H1 (cell line): ENCODE measurements at regions not wholly inside any gene's neighbourhood (a gene's known extent, or its start where the extent isn't known, plus 50 kb on each side); places are given as distances from the start of the nearest gene placed in this dataset.

Experiments
- CTCF ChIA-PET: fragments of 300-600 bp; sonication (Branson Sonifier 250); formaldehyde crosslinking; loops from one replicate; lab custom pipeline; 2021; ENCODE audit not compliant: partially characterized antibody; lab: Charles Lee
- POLR2A ChIA-PET: fragments of 300-600 bp; sonication (Branson Sonifier 250); formaldehyde crosslinking; loops from one replicate; lab custom pipeline; 2021; ENCODE audit warnings: inconsistent platforms; ENCODE audit not compliant: partially characterized antibody; lab: Charles Lee
- DNase-seq, 2 experiments: peaks; one replicate each; pipeline versions ENCODE4 v3.0.0 to v3.0.0-alpha.2; 2010 to 2022; ENCODE audit warnings: low spot score in 2 of 2, low read depth in 1 of 2, mixed read lengths in 1 of 2
- FAIRE-seq: peaks from 2 replicates; lab custom pipeline; 2011; peaks lifted over from hg19 to GRCh38; lab: Jason Lieb, UNC
- H2AFZ ChIP-seq: 2 replicates; pipeline ENCODE4 v1.8.1; 2012; ENCODE audit warnings: low read length, inconsistent platforms
- H2AK5ac ChIP-seq: 2 replicates; pipeline ENCODE4 v1.6.1; 2013; ENCODE audit warnings: low read depth, low read length
- H2BK120ac ChIP-seq: replicated peaks from 2 replicates; pipeline ENCODE3; 2013; ENCODE audit warnings: low read depth, low read length, inconsistent platforms
- H2BK12ac ChIP-seq: 2 replicates; pipeline ENCODE4 v1.6.1; 2013; ENCODE audit warnings: low read depth, low read length
- H2BK15ac ChIP-seq: 2 replicates; pipeline ENCODE4 v1.6.1; 2013; ENCODE audit warnings: low read length
- H2BK20ac ChIP-seq: 2 replicates; pipeline ENCODE4 v1.6.1; 2013; ENCODE audit warnings: low read length
- H2BK5ac ChIP-seq: 2 replicates; pipeline ENCODE4 v1.6.1; 2013; ENCODE audit warnings: low read depth, low read length
- H3K14ac ChIP-seq: 2 replicates; pipeline ENCODE4 v1.6.1; 2013; ENCODE audit warnings: inconsistent platforms; ENCODE audit not compliant: insufficient read length
- H3K18ac ChIP-seq: 2 replicates; pipeline ENCODE4 v1.6.1; 2013; ENCODE audit warnings: low read length; ENCODE audit errors: extremely low read depth
- H3K23ac ChIP-seq: 2 replicates; pipeline ENCODE4 v1.6.1; 2013; ENCODE audit warnings: inconsistent platforms; ENCODE audit not compliant: insufficient read length
- H3K23me2 ChIP-seq: 2 replicates; pipeline ENCODE4 v1.6.1; 2013; ENCODE audit warnings: low read depth, low read length
- H3K27ac ChIP-seq: 2 replicates; pipeline ENCODE4 v1.6.1; 2011; ENCODE audit warnings: low read depth, low read length, inconsistent platforms
- H3K27me3 ChIP-seq, 4 experiments: replicated peaks in 1 of 4; 1 replicate in 1 of 4; 2 replicates in 3 of 4; pipeline versions ENCODE4 v1.6.1 to v1.8.1; 2011 to 2013; ENCODE audit warnings: low read length in 3 of 4, mild to moderate bottlenecking in 3 of 4, inconsistent platforms in 2 of 4, mixed read lengths in 2 of 4, moderate library complexity in 1 of 4; ENCODE audit not compliant: control insufficient read depth in 3 of 4, insufficient read depth in 3 of 4; ENCODE audit errors: extremely low read depth in 1 of 4
- H3K36me3 ChIP-seq, 4 experiments: 2 replicates each; pipeline versions ENCODE4 v1.6.1 to v1.8.1; 2011 to 2013; ENCODE audit warnings: mild to moderate bottlenecking in 4 of 4, low read length in 3 of 4, moderate library complexity in 2 of 4, control low read depth in 1 of 4, inconsistent platforms in 1 of 4; ENCODE audit not compliant: insufficient read depth in 4 of 4, control insufficient read depth in 2 of 4
- H3K4ac ChIP-seq: replicated peaks from 2 replicates; pipeline ENCODE3; 2013; ENCODE audit warnings: low read length, low read depth, mixed read lengths, inconsistent platforms; ENCODE audit not compliant: insufficient read length
- H3K4me1 ChIP-seq, 4 experiments: replicated peaks in 1 of 4; 1 replicate in 1 of 4; 2 replicates in 3 of 4; pipeline versions ENCODE4 v1.6.1 to v1.8.1; 2011 to 2013; ENCODE audit warnings: low read length in 3 of 4, inconsistent platforms in 2 of 4, mixed read lengths in 1 of 4; ENCODE audit not compliant: insufficient read depth in 4 of 4, control insufficient read depth in 3 of 4
- H3K4me2 ChIP-seq, 2 experiments: 2 replicates each; pipeline versions ENCODE4 v1.6.1 to v1.8.1; 2011 to 2013; ENCODE audit warnings: low read depth in 2 of 2, low read length in 2 of 2, control low read depth in 1 of 2, inconsistent platforms in 1 of 2, mild to moderate bottlenecking in 1 of 2; ENCODE audit not compliant: insufficient read depth in 1 of 2
- H3K4me3 ChIP-seq, 4 experiments: fragments of 200-600, 300-600 bp in 1 of 4; sonication (generic), shearing (Covaris generic), sonication (Bioruptor Twin) in 1 of 4; 2 replicates each; pipeline versions ENCODE4 v1.5.1 to v1.8.1; 2011 to 2016; ENCODE audit warnings: low read length in 4 of 4, low read depth in 3 of 4, control low read depth in 2 of 4, inconsistent platforms in 2 of 4, mild to moderate bottlenecking in 2 of 4, mixed read lengths in 1 of 4, moderate library complexity in 1 of 4; ENCODE audit not compliant: insufficient read depth in 2 of 4; ENCODE audit errors: extremely low read depth in 1 of 4
- H3K56ac ChIP-seq: replicated peaks from 2 replicates; pipeline ENCODE3; 2013; ENCODE audit warnings: low read depth, mild to moderate bottlenecking, mixed read lengths, low read length, inconsistent platforms; ENCODE audit not compliant: insufficient read length
- H3K79me1 ChIP-seq: 2 replicates; pipeline ENCODE4 v1.6.1; 2013; ENCODE audit warnings: low read depth, low read length, control low read depth
- H3K79me2 ChIP-seq, 2 experiments: 2 replicates each; pipeline versions ENCODE4 v1.6.1 to v1.8.1; 2012 to 2013; ENCODE audit warnings: low read length in 2 of 2, mild to moderate bottlenecking in 2 of 2, inconsistent platforms in 1 of 2; ENCODE audit not compliant: insufficient read depth in 2 of 2, control insufficient read depth in 1 of 2
- H3K9ac ChIP-seq, 4 experiments: replicated peaks in 1 of 4; 1 replicate in 1 of 4; 2 replicates in 3 of 4; pipeline versions ENCODE4 v1.6.1 to v1.8.1; 2011 to 2013; ENCODE audit warnings: low read depth in 3 of 4, low read length in 3 of 4, control low read depth in 2 of 4, mild to moderate bottlenecking in 2 of 4, moderate library complexity in 2 of 4, inconsistent platforms in 1 of 4; ENCODE audit errors: extremely low read depth in 1 of 4
- H3K9me3 ChIP-seq, 2 experiments: 2 replicates each; pipeline versions ENCODE4 v1.6.1 to v1.8.1; 2012 to 2013; ENCODE audit warnings: mild to moderate bottlenecking in 2 of 2, moderate library complexity in 2 of 2, control low read depth in 1 of 2, inconsistent platforms in 1 of 2, low read depth in 1 of 2, low read length in 1 of 2, mixed read lengths in 1 of 2; ENCODE audit not compliant: insufficient read depth in 2 of 2
- H4K20me1 ChIP-seq, 2 experiments: replicated peaks in 1 of 2; 2 replicates each; pipeline versions ENCODE3 to v1.8.1; 2011 to 2013; ENCODE audit warnings: inconsistent platforms in 2 of 2, low read length in 2 of 2, mild to moderate bottlenecking in 1 of 2; ENCODE audit not compliant: insufficient read depth in 2 of 2, control insufficient read depth in 1 of 2
- H4K5ac ChIP-seq: 2 replicates; pipeline ENCODE4 v1.6.1; 2013; ENCODE audit warnings: low read length, low read depth, mixed read lengths, inconsistent platforms; ENCODE audit not compliant: insufficient read length
- H4K8ac ChIP-seq: 2 replicates; pipeline ENCODE4 v1.8.0; 2013; ENCODE audit warnings: mild to moderate bottlenecking, moderate library complexity, low read length, inconsistent platforms; ENCODE audit not compliant: insufficient read depth; ENCODE audit errors: extremely low read depth
- H4K91ac ChIP-seq: replicated peaks from 2 replicates; pipeline ENCODE3; 2013; ENCODE audit warnings: low read length, mixed read lengths, inconsistent platforms; ENCODE audit not compliant: insufficient read length
- ASH2L ChIP-seq: fragments of 200-600, 300-600 bp; sonication (generic); IDR thresholded peaks from one replicate; pipeline ENCODE4 v1.7.1; 2017; ENCODE audit warnings: low read length
- CEBPB ChIP-seq: IDR thresholded peaks from 2 replicates; pipeline ENCODE4 v1.6.1; 2012; ENCODE audit warnings: low read depth, low read length
- E2F6 ChIP-seq: IDR thresholded peaks from 2 replicates; pipeline ENCODE4 v1.6.1; 2012; ENCODE audit warnings: inconsistent platforms
- EZH2 ChIP-seq: fragments of 200-600 bp; sonication (generic); IDR thresholded peaks from 2 replicates; pipeline ENCODE4 v1.7.1; 2012; ENCODE audit warnings: low read depth, mild to moderate bottlenecking, moderate library complexity, low read length, inconsistent platforms; ENCODE audit not compliant: severe bottlenecking
- MAFK ChIP-seq: IDR thresholded peaks from 2 replicates; pipeline ENCODE4 v1.6.1; 2012; ENCODE audit warnings: low read depth, mild to moderate bottlenecking, improper control_type of control experiment, low read length
- PHF8 ChIP-seq: fragments of 200-600 bp; sonication (generic); conservative IDR thresholded peaks from 2 replicates; pipeline ENCODE4 v1.7.1; 2012; ENCODE audit warnings: low read depth, mild to moderate bottlenecking, inconsistent platforms, low read length, moderate library complexity
- POLR2A ChIP-seq, 2 experiments: IDR thresholded peaks; 1 replicate in 1 of 2; 2 replicates in 1 of 2; pipeline ENCODE4 v1.6.1; 2011; ENCODE audit warnings: low read depth in 2 of 2, low read length in 2 of 2, mild to moderate bottlenecking in 2 of 2; ENCODE audit errors: control extremely low read depth in 1 of 2
- POU5F1 ChIP-seq: IDR thresholded peaks from 2 replicates; pipeline ENCODE4 v1.6.1; 2011; ENCODE audit warnings: low read depth, mild to moderate bottlenecking, low read length, moderate library complexity
- SAP30 ChIP-seq: fragments of 300-600 bp; sonication (generic); IDR thresholded peaks from 2 replicates; pipeline ENCODE4 v1.7.1; 2012; ENCODE audit warnings: low read length, moderate library complexity, mild to moderate bottlenecking, inconsistent platforms; ENCODE audit not compliant: insufficient read depth, insufficient replicate concordance
- SIRT6 ChIP-seq: IDR thresholded peaks from one replicate; pipeline ENCODE4 v1.7.1; 2012; ENCODE audit warnings: low read length, inconsistent platforms
- SP4 ChIP-seq: IDR thresholded peaks from 2 replicates; pipeline ENCODE4 v1.6.1; 2012; ENCODE audit warnings: low read length, inconsistent platforms
- TAF7 ChIP-seq: optimal IDR thresholded peaks from 2 replicates; pipeline ENCODE3; 2011; ENCODE audit warnings: low read depth, mild to moderate bottlenecking, inconsistent platforms, low read length, moderate library complexity, borderline replicate concordance
- TEAD4 ChIP-seq: IDR thresholded peaks from 2 replicates; pipeline ENCODE4 v1.6.1; 2012; ENCODE audit warnings: low read depth, low read length, inconsistent platforms, mixed read lengths
- YY1 ChIP-seq: IDR thresholded peaks from 2 replicates; pipeline ENCODE4 v1.6.1; 2011; ENCODE audit warnings: low read depth, mild to moderate bottlenecking, low read length
- WGBS, 2 experiments: shearing (Covaris generic) in 1 of 2; methylation state at CpG; one replicate each; pipeline versions ENCODE4 v1.1.6 to v1.1.7; 2013 to 2015; ENCODE audit warnings: low lambda C conversion rate in 2 of 2, mixed read lengths in 2 of 2, inconsistent platforms in 1 of 2, low coverage in 1 of 2, missing lambda C conversion rate in 1 of 2; ENCODE audit not compliant: insufficient replicate concordance in 2 of 2, insufficient coverage in 1 of 2, insufficient read length in 1 of 2; ENCODE audit errors: extremely low coverage in 1 of 2, missing lambda C conversion rate in 1 of 2; 5-methylcytosine and 5-hydroxymethylcytosine counted together

DNA sequence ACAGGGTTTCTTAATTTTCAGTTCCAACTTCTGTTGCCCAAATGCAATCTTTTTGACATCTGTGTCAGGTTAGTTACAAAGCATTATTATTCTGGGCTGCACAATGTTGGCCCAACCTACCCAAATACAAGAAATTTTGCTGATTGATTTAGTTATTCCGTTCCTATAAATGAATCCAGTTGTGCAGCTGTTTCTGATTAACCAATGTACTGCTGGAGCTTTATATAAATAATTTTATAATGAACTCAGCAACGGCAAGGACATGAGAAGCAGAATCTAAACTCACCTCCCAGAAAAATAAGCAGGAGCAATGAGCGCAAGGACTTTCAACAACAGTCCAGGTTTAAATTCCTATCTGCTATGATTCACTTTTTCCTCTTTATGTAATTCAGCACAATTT is 76.3 kb upstream of the WIPF1 start:
- 88% methylated on average over 3 of the region's 3 CpGs; no CpG with 5 or more reads in 1 of the 2 experiments for WGBS, 2 experiments
- no peaks in the 10 kb centered on the region for H3K79me2 ChIP-seq
- no peaks in the 10 kb centered on the region for H3K27me3 ChIP-seq
- no peak for FAIRE-seq
- no peak overlapping the region for H2BK12ac ChIP-seq
- no peak overlapping the region for H2BK20ac ChIP-seq
- H3K14ac ChIP-seq, result no peak overlapping the region
- H4K8ac ChIP-seq, result no peak overlapping the region
- H2BK5ac ChIP-seq, result no peak overlapping the region
- H3K23me2 ChIP-seq, result no peaks in the 10 kb centered on the region
- POLR2A ChIA-PET, result no interaction called here
- no peak overlapping the region for H4K5ac ChIP-seq
- no peak overlapping the region for H3K4me2 ChIP-seq
- no peak for TF ChIP-seq CEBPB
- no peak for TF ChIP-seq E2F6
- TF ChIP-seq ASH2L, result no peak
- TF ChIP-seq YY1, result no peak
- TF ChIP-seq SAP30, result no peak
- TF ChIP-seq TEAD4, result no peak
- TF ChIP-seq EZH2, result no peak
- TF ChIP-seq PHF8, result no peak
- TF ChIP-seq POU5F1, result no peak
- TF ChIP-seq MAFK, result no peak
- no peak for TF ChIP-seq SP4
- TF ChIP-seq TAF7, result no peak
- no peak for TF ChIP-seq POLR2A (IDR thresholded peaks at IDR 0.05; ENCODE audit: control extremely low read depth in 1 of 2, low read depth in 2 of 2, low read length in 2 of 2)
- no peak for TF ChIP-seq SIRT6
- TF ChIP-seq, all 59 proteins: peak for 0
- Histone ChIP-seq H4K91ac (no peak overlapping the region), H3K18ac (no peak overlapping the region), H3K4me1 (no peaks in the 10 kb centered on the region), H3K36me3 (no peaks in the 10 kb centered on the region; a peak in 1 of 8 replicates), H3K79me1 (0 out of 2 replicates have a peak, but pooled peaks cover 2% of the 10 kb centered on the region), H2BK15ac (no peak overlapping the region), H3K4me3 (no peak overlapping the region), H2BK120ac (no peak overlapping the region), H3K56ac (no peak overlapping the region), H2AFZ (no peak overlapping the region), H3K27ac (no peak overlapping the region), H3K9ac (no peak overlapping the region), H3K23ac (no peak overlapping the region), H3K4ac (no peak overlapping the region), H2AK5ac (no peak overlapping the region), H4K20me1 (no peaks in the 10 kb centered on the region), H3K9me3 (peaks cover 4 to 13% of the 10 kb centered on the region in 2 experiments; a peak in 1 of 4 replicates)
- no peak for DNase-seq
- CTCF ChIA-PET, result interaction anchor here (0.7 to 1.2 kb wide), 2 partner anchors 13 to 14 kb away, joined by 3 to 5 read pairs; no protein-coding TSS in a partner anchor
